ENCODE measurements at regions not wholly inside any gene's neighbourhood (a gene's known extent, or its start where the extent isn't known, plus 50 kb on each side); places are given as distances from the start of the nearest gene placed in this dataset.

DNA sequence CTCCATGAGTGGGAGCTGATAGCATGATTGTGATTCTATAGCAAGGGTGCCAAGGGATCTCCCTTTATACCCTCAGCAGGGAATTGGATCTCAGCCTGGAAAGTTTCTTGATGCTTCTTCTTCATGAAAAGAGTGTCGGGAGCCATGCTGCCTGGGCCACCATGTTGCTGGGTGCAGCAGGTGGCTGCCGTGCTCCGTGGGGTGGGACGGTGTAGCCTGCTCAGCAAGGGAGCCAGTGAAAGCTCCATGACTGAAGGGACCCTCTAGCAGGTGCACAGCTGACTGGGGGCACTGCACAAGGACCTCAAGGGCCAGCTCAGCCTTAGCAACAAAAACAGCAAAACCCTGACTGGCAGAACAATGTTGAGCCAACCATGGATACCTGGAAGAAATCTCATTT is 368.9 kb upstream of the HS6ST1 start:
- no peak overlapping the region for H3K27ac ChIP-seq

DNA sequence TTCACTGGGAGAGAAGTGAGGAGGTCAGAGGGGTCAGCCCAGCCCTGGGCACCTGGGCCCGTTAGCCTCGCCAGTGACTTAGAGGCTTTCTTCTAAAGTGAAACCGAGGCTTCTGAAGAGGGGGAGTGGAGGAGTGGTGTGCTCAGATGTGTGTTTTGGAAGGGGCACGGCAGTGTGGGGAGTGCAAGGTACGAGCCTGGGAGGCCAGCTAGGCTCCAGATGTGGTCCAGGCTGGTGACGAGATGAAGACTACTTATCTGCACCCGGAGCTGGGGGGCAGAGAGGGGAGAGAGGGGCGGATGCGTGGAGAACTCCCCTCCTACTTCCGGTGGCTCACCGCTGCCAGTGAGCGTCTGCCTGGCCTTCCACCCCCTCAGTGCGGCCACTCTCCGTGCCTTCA is 371.3 kb upstream of the HS6ST1 start:
- no peak overlapping the region for H3K27ac ChIP-seq
- TF ChIP-seq, protein P1, sequence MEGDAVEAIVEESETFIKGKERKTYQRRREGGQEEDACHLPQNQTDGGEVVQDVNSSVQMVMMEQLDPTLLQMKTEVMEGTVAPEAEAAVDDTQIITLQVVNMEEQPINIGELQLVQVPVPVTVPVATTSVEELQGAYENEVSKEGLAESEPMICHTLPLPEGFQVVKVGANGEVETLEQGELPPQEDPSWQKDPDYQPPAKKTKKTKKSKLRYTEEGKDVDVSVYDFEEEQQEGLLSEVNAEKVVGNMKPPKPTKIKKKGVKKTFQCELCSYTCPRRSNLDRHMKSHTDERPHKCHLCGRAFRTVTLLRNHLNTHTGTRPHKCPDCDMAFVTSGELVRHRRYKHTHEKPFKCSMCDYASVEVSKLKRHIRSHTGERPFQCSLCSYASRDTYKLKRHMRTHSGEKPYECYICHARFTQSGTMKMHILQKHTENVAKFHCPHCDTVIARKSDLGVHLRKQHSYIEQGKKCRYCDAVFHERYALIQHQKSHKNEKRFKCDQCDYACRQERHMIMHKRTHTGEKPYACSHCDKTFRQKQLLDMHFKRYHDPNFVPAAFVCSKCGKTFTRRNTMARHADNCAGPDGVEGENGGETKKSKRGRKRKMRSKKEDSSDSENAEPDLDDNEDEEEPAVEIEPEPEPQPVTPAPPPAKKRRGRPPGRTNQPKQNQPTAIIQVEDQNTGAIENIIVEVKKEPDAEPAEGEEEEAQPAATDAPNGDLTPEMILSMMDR (conservative IDR thresholded peaks at IDR 0.05), result no peak

More for the DNA sequence above, 368.9 kb upstream of the HS6ST1 start:
- TF ChIP-seq, protein P1 (conservative IDR thresholded peaks at IDR 0.05), result no peak

GRCh38 chr2:128690431-128690830 is 371.8 kb upstream of the HS6ST1 start:
- no peak overlapping the region for H3K27ac ChIP-seq
- TF ChIP-seq, protein P1 (conservative IDR thresholded peaks at IDR 0.05), result no peak

DNA sequence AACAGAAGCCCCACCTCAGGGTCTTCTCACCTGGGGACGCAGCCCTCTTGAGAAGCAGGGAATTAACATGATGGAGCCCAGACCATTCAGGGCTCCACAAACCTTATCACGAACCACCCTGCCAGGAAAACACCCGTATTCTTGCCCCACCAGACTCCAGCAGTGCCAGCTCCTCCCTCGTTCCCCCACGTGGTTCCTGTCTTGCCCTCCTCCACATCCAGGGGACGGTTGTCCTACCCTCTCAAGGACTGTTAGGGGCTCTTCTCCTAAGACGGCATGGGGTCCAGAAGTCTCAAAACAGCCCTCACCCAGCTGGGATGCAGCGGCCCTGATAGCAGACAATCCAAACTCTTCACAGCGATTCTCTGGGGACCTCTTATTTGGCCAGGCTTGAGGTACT is 372.2 kb upstream of the HS6ST1 start:
- TF ChIP-seq, protein P1 (conservative IDR thresholded peaks at IDR 0.05), result no peak
- no peak overlapping the region for H3K27ac ChIP-seq

DNA sequence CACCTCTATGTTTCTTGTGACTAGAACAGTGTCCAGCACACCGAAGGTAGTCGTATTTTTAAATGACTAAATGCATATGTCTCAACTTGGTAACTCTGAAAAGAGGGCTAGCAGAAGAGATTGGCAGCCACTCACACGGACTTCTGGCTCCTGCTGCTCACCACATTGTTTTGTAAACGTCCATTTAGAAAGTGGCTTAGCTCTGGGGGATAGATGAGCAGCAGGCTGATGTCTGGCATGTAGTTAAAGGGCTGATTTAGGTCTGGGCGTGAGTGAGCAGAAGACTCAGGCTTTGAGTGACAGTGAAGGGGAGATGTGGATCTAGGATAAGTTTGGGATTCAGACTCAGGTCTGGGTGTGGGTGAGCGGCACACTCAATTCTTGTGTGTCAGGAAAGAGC is 372.9 kb upstream of the HS6ST1 start:
- TF ChIP-seq, protein P1 (conservative IDR thresholded peaks at IDR 0.05), result no peak
- no peak overlapping the region for H3K27ac ChIP-seq

GRCh38 chr2:128692895-128693742 is 374.5 kb upstream of the HS6ST1 start:
- no peak overlapping the region for H3K27ac ChIP-seq
- TF ChIP-seq, protein P1 (conservative IDR thresholded peaks at IDR 0.05), result no peak

DNA sequence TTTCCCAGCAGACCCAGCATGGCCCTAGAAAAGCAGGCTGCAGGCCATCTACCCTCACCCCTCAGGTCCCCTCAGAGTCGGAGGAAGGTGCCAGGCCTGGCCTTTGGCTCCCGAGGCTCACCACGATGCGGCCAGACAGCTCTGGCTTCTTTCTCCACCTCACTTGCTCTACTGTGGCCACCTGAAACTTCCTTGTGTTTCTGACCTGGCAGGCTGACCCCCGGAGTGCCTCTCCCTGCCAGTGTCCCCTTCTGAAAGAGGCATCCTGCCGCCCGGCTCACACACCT is 375.0 kb upstream of the HS6ST1 start:
- TF ChIP-seq, protein P1 (conservative IDR thresholded peaks at IDR 0.05), result no peak
- no peak overlapping the region for H3K27ac ChIP-seq

Measured in VCaP (cell line).